ENCODE measurements at regions not wholly inside any gene's neighbourhood (a gene's known extent, or its start where the extent isn't known, plus 50 kb on each side); places are given as distances from the start of the nearest gene placed in this dataset.
A peak's percentile ranks its signal among the peaks of the same experiment; 100 is the strongest.

- H3K27me3 ChIP-seq (ENCODE audit: insufficient read depth, low read length), result no peaks in the 10 kb centered on the region
- H3K4me3 ChIP-seq (ENCODE audit: insufficient read depth, low read length), result no peak overlapping the region
- no peaks in the 10 kb centered on the region for H3K4me1 ChIP-seq (ENCODE audit: insufficient read depth, low read length)
- no peaks in the 10 kb centered on the region for H3K79me2 ChIP-seq (ENCODE audit: insufficient read depth, low read length)
- H3K36me3 ChIP-seq (ENCODE audit: insufficient read depth, low read length), result no peaks in the 10 kb centered on the region
- TF ChIP-seq CTCF (IDR thresholded peaks at IDR 0.05; ENCODE audit: extremely low read depth, low read depth, low read length), result no peak
- no peak overlapping the region for H3K27ac ChIP-seq (ENCODE audit: low read depth, low read length)
- H3K9me3 ChIP-seq (ENCODE audit: low read depth, low read length), result no peaks in the 10 kb centered on the region
- no peak for DNase-seq (ENCODE audit: insufficient read length, low spot score, missing footprints)
- H4K20me1 ChIP-seq (ENCODE audit: insufficient read depth, low read length), result no peaks in the 10 kb centered on the region
- no peak overlapping the region for H2AFZ ChIP-seq (ENCODE audit: low read length)
- no peak overlapping the region for H3K4me2 ChIP-seq (ENCODE audit: insufficient read depth, low read length)
These were observed 253.9 kb downstream of the EMP1 start for GRCh38 chr12:13450231-13451080.

GRCh38 chr12:13444076-13444475, 247.6 kb downstream of the EMP1 start:
- Histone ChIP-seq H3K36me3 (ENCODE audit: insufficient read depth, low read length) (no peaks in the 10 kb centered on the region), H3K4me1 (ENCODE audit: insufficient read depth, low read length) (no peaks in the 10 kb centered on the region), H3K27ac (ENCODE audit: low read depth, low read length) (no peak overlapping the region), H3K4me2 (ENCODE audit: insufficient read depth, low read length) (no peak overlapping the region), H2AFZ (ENCODE audit: low read length) (no peak overlapping the region), H3K9me3 (ENCODE audit: low read depth, low read length) (no peaks in the 10 kb centered on the region), H4K20me1 (ENCODE audit: insufficient read depth, low read length) (no peaks in the 10 kb centered on the region), H3K4me3 (ENCODE audit: insufficient read depth, low read length) (no peak overlapping the region), H3K27me3 (ENCODE audit: insufficient read depth, low read length) (no peaks in the 10 kb centered on the region), H3K79me2 (ENCODE audit: insufficient read depth, low read length) (no peaks in the 10 kb centered on the region)
- no peak for DNase-seq (ENCODE audit: insufficient read length, low spot score, missing footprints)
- no peak for TF ChIP-seq CTCF (IDR thresholded peaks at IDR 0.05; ENCODE audit: extremely low read depth, low read depth, low read length)

GRCh38 chr12:13443498-13443897, 247.0 kb downstream of the EMP1 start:
- Histone ChIP-seq H3K9me3 (ENCODE audit: low read depth, low read length) (no peaks in the 10 kb centered on the region), H3K4me1 (ENCODE audit: insufficient read depth, low read length) (no peaks in the 10 kb centered on the region), H3K27ac (ENCODE audit: low read depth, low read length) (no peak overlapping the region), H3K36me3 (ENCODE audit: insufficient read depth, low read length) (no peaks in the 10 kb centered on the region), H3K79me2 (ENCODE audit: insufficient read depth, low read length) (no peaks in the 10 kb centered on the region), H3K4me2 (ENCODE audit: insufficient read depth, low read length) (no peak overlapping the region), H4K20me1 (ENCODE audit: insufficient read depth, low read length) (no peaks in the 10 kb centered on the region), H3K27me3 (ENCODE audit: insufficient read depth, low read length) (no peaks in the 10 kb centered on the region), H2AFZ (ENCODE audit: low read length) (no peak overlapping the region), H3K4me3 (ENCODE audit: insufficient read depth, low read length) (no peak overlapping the region)
- peak; percentile 35 for DNase-seq (ENCODE audit: insufficient read length, low spot score, missing footprints)
- no peak for TF ChIP-seq CTCF (IDR thresholded peaks at IDR 0.05; ENCODE audit: extremely low read depth, low read depth, low read length)

GRCh38 chr12:13443028-13443427, 246.5 kb downstream of the EMP1 start:
- no peaks in the 10 kb centered on the region for H3K9me3 ChIP-seq (ENCODE audit: low read depth, low read length)
- H3K4me2 ChIP-seq (ENCODE audit: insufficient read depth, low read length), result no peak overlapping the region
- no peak overlapping the region for H3K27ac ChIP-seq (ENCODE audit: low read depth, low read length)
- no peak for TF ChIP-seq CTCF (IDR thresholded peaks at IDR 0.05; ENCODE audit: extremely low read depth, low read depth, low read length)
- H2AFZ ChIP-seq (ENCODE audit: low read length), result no peak overlapping the region
- no peak for DNase-seq (ENCODE audit: insufficient read length, low spot score, missing footprints)
- H3K36me3 ChIP-seq (ENCODE audit: insufficient read depth, low read length), result no peaks in the 10 kb centered on the region
- H3K4me3 ChIP-seq (ENCODE audit: insufficient read depth, low read length), result no peak overlapping the region
- no peaks in the 10 kb centered on the region for H3K79me2 ChIP-seq (ENCODE audit: insufficient read depth, low read length)
- no peaks in the 10 kb centered on the region for H4K20me1 ChIP-seq (ENCODE audit: insufficient read depth, low read length)
- no peaks in the 10 kb centered on the region for H3K4me1 ChIP-seq (ENCODE audit: insufficient read depth, low read length)
- H3K27me3 ChIP-seq (ENCODE audit: insufficient read depth, low read length), result no peaks in the 10 kb centered on the region

Measured in osteoblast (primary cell).